GM23338 (cell line): ENCODE measurements at regions not wholly inside any gene's neighbourhood (a gene's known extent, or its start where the extent isn't known, plus 50 kb on each side); places are given as distances from the start of the nearest gene placed in this dataset.
"Not testable (repeated sequence)": the region's sequence is repeated elsewhere in the genome, so short reads cannot be mapped to it uniquely, and the experiment has no call there.

ENCODE experiments used
- ATAC-seq: fragments of 200-7000 bp; cut with Tn5 transposase; 3 replicates; pipeline ENCODE4 v1.9.1; 2020
- DNase-seq: peaks from one replicate; pipeline ENCODE4 v3.0.0-alpha.2; 2015; ENCODE audit warnings: low spot score
- H2AFZ ChIP-seq: fragments of 200-600 bp; sonication (generic); 2 replicates; pipeline ENCODE4 v1.8.0; 2016; ENCODE audit warnings: antibody characterized with exemption, mild to moderate bottlenecking, moderate library complexity
- H3F3A ChIP-seq: fragments of 200-600 bp; sonication (generic); replicated peaks from 2 replicates; pipeline ENCODE4 v1.8.0; 2017; ENCODE audit warnings: antibody characterized with exemption, mixed run types, low read depth
- H3K27ac ChIP-seq: fragments of 200-600 bp; sonication (generic); 2 replicates; pipeline ENCODE4 v1.6.1; 2016; ENCODE audit warnings: low read depth
- H3K27me3 ChIP-seq: fragments of 200-600 bp; sonication (generic); 2 replicates; pipeline ENCODE4 v1.8.0; 2016; ENCODE audit warnings: mild to moderate bottlenecking, mixed run types, moderate library complexity; ENCODE audit not compliant: insufficient read depth
- H3K36me3 ChIP-seq: fragments of 200-600 bp; sonication (generic); 2 replicates; pipeline ENCODE4 v1.8.0; 2016; ENCODE audit warnings: mild to moderate bottlenecking; ENCODE audit not compliant: insufficient read depth
- H3K4me1 ChIP-seq: fragments of 200-600 bp; sonication (generic); 2 replicates; pipeline ENCODE4 v1.8.0; 2016; ENCODE audit warnings: mild to moderate bottlenecking, moderate library complexity; ENCODE audit not compliant: insufficient read depth
- H3K4me2 ChIP-seq: fragments of 200-600 bp; sonication (generic); 2 replicates; pipeline ENCODE4 v1.7.1; 2017; ENCODE audit warnings: mixed run types
- H3K4me3 ChIP-seq: fragments of 200-600 bp; sonication (generic); 2 replicates; pipeline ENCODE4 v1.6.1; 2016; ENCODE audit warnings: mixed run types
- H3K79me2 ChIP-seq: fragments of 200-600 bp; sonication (generic); replicated peaks from 2 replicates; pipeline ENCODE4 v1.8.0; 2017; ENCODE audit warnings: mild to moderate bottlenecking; ENCODE audit not compliant: insufficient read depth
- H3K9me2 ChIP-seq: fragments of 200-600 bp; sonication (generic); 2 replicates; pipeline ENCODE4 v1.8.0; 2017; ENCODE audit not compliant: insufficient read depth
- H4K20me1 ChIP-seq: fragments of 200-600 bp; sonication (generic); replicated peaks from 2 replicates; pipeline ENCODE4 v1.8.0; 2017; ENCODE audit warnings: mild to moderate bottlenecking; ENCODE audit not compliant: insufficient read depth
- H3K27ac Mint-ChIP-seq: 2 replicates; pipeline ENCODE4 v1.8.0; 2020; ENCODE audit warnings: inconsistent platforms, mild to moderate bottlenecking, moderate library complexity, mixed read lengths
- H3K27me3 Mint-ChIP-seq: 3 replicates; pipeline ENCODE4 v1.8.0; 2022; ENCODE audit warnings: low read depth, mild to moderate bottlenecking, moderate library complexity, mixed read lengths, inconsistent platforms; ENCODE audit not compliant: insufficient read depth, poor library complexity
- H3K36me3 Mint-ChIP-seq: 3 replicates; pipeline ENCODE4 v1.8.0; 2021; ENCODE audit warnings: low read depth, mild to moderate bottlenecking, inconsistent platforms, moderate library complexity, mixed read lengths
- H3K4me1 Mint-ChIP-seq: 3 replicates; pipeline ENCODE4 v1.8.0; 2020; ENCODE audit warnings: mild to moderate bottlenecking, inconsistent platforms, mixed read lengths
- H3K4me3 Mint-ChIP-seq: 3 replicates; pipeline ENCODE4 v1.8.0; 2021; ENCODE audit warnings: moderate library complexity, mild to moderate bottlenecking, inconsistent platforms, mixed read lengths
- H3K9me3 Mint-ChIP-seq: 3 replicates; pipeline ENCODE4 v1.8.0; 2020; ENCODE audit warnings: moderate library complexity, mild to moderate bottlenecking, inconsistent platforms, mixed read lengths
- CTCF ChIP-seq, 2 experiments: fragments of 200-600 bp in 1 of 2; sonication (generic) in 1 of 2; conservative IDR thresholded peaks; 2 replicates each; pipeline versions ENCODE4 v1.5.1 to v1.6.1; 2016 to 2017; ENCODE audit warnings: antibody characterized with exemption in 2 of 2, low read depth in 2 of 2, mild to moderate bottlenecking in 2 of 2, moderate library complexity in 1 of 2
- POLR2AphosphoS5 ChIP-seq: IDR thresholded peaks from 2 replicates; pipeline ENCODE4 v1.6.1; 2016; ENCODE audit warnings: antibody characterized with exemption, low read depth
- ZNF462 ChIP-seq: fragments of 250-450 bp; sonication (Bioruptor Pico); IDR thresholded peaks from 2 replicates; pipeline ENCODE4 v1.5.0; 2020; ENCODE audit warnings: mild to moderate bottlenecking, moderate library complexity

- TF ChIP-seq ZNF462 (CRISPR knock-in tag) (no peak), CTCF (conservative IDR thresholded peaks at IDR 0.05; ENCODE audit: low read depth in 2 of 2) (no peak), POLR2AphosphoS5 (no peak)
Measured at GRCh38 chr12:60602601-60603000, 1006.8 kb downstream of the SLC16A7 start (continued).

GRCh38 chr12:60603475-60603874 lies 1007.6 kb downstream of the SLC16A7 start:
- not testable (repeated sequence) for H3K4me1 ChIP-seq, H3F3A ChIP-seq, H3K27ac ChIP-seq, H3K79me2 ChIP-seq, H3K27me3 ChIP-seq, H3K27me3 Mint-ChIP-seq, H3K9me2 ChIP-seq, H3K4me3 Mint-ChIP-seq, H4K20me1 ChIP-seq, ATAC-seq, H2AFZ ChIP-seq, H3K4me1 Mint-ChIP-seq, H3K27ac Mint-ChIP-seq, H3K4me2 ChIP-seq, H3K4me3 ChIP-seq, H3K36me3 ChIP-seq
- peak; percentile 37 for DNase-seq
- peaks cover 47% of the 10 kb centered on the region for H3K9me3 Mint-ChIP-seq
- peaks cover 39% of the 10 kb centered on the region for H3K36me3 Mint-ChIP-seq
